ENCODE measurements at regions not wholly inside any gene's neighbourhood (a gene's known extent, or its start where the extent isn't known, plus 50 kb on each side); places are given as distances from the start of the nearest gene placed in this dataset.

DNA sequence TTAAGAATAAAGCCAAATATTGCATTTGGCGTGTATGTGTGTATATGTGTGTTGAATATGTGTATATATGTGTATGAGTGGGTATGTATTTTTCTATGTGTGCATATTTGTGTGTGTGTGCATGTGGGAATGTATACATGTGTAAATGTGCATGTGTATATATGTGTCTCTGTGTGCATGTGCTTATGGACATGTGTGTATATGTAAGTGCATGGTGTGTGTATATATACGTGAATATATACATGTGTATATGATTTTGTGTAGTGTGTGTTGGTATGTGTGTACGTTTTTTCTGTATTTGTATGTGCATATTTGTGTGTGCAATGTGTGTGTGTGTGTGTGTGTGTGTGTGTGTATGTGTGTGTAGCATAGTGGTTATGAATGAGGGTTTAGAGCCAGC lies 1021.0 kb downstream of the AACS start:
- TF ChIP-seq CTCF (IDR thresholded peaks at IDR 0.05; ENCODE audit: low read depth, low read length): no peak
- no peak for TF ChIP-seq POLR2A (IDR thresholded peaks at IDR 0.05; ENCODE audit: extremely low read depth, insufficient read length)
- TF ChIP-seq, protein P1, sequence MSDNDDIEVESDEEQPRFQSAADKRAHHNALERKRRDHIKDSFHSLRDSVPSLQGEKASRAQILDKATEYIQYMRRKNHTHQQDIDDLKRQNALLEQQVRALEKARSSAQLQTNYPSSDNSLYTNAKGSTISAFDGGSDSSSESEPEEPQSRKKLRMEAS (IDR thresholded peaks at IDR 0.05; ENCODE audit: low read depth, low read length): no peak
